ENCODE measurements at regions not wholly inside any gene's neighbourhood (a gene's known extent, or its start where the extent isn't known, plus 50 kb on each side); places are given as distances from the start of the nearest gene placed in this dataset.
"Not testable (repeated sequence)": the region's sequence is repeated elsewhere in the genome, so short reads cannot be mapped to it uniquely, and the experiment has no call there.

DNA sequence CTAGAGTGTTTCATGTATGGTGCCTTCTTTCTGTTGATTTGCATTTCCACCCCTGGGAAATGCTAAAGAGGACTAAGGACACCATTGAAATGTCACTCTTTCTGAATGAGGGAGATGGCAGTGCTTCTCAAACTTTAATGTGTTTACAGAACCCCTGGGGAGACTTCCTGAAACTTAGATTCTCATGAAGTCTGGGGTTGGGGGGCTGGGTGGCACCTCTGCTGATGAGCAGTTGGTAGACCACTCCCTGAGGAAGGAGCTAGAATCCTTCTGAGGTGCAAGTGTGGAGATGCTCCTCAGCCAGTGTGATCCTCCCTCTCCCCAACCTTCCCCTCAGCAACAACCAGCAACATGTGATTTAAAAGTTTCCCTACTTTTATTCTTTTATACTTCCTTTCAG is 546.8 kb downstream of the LRRC70 start:
- no peak for DNase-seq (ENCODE audit: low read depth, low spot score)

DNA sequence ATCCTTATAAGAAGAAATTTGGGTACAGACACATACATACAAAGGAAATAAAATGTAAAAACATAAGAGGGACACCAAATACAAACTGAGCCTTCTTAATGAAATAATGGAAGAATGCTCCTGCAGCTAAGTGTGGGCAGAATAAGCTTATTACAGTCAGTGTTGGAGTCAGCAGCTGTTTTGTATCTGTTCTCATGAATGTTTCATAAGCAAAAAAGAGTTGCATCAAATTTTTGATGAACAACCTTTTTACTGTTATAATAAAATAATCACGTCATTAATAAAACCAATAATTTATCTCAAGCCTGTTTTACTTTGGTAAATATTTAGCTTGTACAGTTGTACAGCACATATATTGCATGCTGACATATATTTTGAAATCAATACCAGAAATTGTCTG is 545.6 kb downstream of the LRRC70 start:
- DNase-seq (ENCODE audit: low read depth, low spot score) = no peak

DNA sequence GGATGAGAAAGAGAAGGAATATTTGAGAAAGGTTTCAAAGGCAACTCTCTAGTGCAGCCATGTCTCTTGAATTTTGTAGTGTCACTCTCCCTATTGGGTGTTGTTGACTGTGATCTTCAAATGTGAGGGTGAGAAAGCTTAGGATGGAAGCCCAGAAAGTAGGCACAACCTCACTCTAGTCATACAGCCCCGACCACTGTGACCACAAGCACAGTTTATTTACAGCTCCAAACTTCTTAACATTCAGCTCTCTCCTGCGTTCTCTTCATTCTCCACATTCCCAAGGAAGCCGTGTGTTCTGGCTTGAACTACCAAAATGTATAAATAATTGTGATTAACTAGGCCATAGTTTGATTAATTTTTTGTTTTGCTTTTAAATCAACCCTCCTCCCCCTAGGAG is 542.9 kb downstream of the LRRC70 start:
- DNase-seq (ENCODE audit: low read depth, low spot score) = no peak

DNA sequence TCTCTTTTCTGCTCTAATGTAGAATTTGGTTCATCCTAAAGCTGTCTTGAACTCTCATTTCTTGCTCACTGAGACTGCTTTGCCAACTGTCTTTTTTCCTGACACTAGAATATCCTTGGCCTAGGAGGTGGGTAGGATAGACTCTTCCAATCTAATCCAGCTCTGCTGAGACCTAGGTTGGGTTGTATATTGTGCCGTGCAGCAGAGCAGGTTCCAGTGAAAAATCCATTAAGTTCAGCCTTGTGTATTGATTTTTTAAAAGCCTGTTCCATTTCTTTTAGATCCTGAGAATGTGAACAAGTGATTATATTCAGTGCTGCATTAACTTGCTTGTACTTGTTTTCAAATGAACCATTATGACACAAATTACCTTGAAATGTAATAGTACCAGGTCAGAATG is 539.6 kb downstream of the LRRC70 start:
- DNase-seq (ENCODE audit: low read depth, low spot score) = no peak

DNA sequence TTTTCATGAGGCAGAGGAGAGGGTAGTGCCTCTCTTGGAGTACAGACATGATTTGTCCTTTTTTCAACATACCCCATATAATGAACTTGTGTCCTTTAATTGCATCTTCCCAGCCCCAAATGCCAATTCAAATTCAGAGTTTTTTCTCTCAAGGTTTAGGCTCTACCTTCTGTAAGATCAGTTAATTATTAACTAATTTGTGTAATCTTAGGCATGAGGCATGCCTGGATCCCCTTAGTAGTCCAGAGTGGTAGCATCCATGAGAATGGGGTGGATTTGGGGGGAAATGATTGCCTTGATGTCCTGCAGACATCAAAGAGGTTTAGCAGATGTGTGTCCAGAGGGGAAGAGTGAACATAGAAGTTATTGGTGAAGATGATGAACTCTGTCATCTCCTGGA is 533.3 kb downstream of the LRRC70 start:
- DNase-seq (ENCODE audit: low read depth, low spot score) = no peak

DNA sequence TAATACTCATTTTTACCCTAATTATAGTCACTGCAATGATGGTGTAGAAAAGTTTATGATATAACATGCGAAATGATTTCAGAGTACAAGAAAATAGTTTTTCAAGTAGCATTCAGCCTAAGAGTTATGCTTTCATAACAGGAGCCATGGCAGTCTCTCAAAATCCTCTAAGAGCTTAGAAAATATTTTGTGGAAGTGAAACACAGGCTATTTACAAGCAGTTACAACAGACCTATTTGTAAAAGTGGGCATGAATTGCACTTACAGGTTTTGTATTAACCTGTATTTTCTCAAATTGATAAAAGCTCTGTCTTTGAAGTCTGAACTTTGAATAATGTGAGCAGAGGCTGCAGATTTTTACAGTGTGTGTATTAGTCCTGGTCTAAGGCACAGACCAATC is 523.3 kb downstream of the LRRC70 start:
- no peak for DNase-seq (ENCODE audit: low read depth, low spot score)

DNA sequence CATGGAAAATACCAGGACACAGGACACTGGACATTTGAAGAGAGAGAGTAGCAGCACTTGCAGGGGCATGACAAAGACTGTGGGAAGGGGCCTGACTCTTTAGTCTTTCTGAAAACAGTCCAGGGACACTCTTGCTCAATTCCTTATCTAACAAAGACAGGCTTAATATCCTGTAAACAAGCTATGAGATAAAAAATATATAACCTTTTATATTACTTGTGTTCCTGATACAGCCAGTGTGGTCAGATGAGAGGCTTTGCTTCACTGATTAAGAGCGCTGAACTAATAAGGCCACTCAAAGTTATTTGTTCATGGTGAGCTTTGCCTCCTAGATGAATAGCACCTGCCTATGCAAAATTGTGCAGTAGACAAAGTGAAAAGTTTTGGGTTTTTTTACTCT is 518.7 kb downstream of the LRRC70 start:
- no peak for DNase-seq (ENCODE audit: low read depth, low spot score)

DNA sequence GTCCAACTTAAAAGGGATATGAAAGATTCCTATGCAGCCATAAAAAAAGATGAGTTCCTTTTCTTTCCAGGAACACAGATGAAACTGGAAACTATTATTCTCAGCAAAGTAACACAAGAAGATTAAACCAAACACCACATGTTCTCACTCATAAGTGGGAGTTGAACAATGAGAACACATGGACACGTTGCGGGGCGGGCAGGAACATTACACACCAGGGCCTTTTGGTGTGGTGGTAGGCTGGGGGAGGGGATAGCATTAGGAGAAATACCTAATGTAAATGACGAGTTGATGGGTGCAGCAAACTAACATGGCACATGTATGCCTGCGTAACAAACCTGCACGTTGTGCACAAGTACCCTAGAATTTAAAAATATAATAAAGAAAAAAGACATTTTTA is 516.1 kb downstream of the LRRC70 start:
- DNase-seq (ENCODE audit: low read depth, low spot score) = no peak

DNA sequence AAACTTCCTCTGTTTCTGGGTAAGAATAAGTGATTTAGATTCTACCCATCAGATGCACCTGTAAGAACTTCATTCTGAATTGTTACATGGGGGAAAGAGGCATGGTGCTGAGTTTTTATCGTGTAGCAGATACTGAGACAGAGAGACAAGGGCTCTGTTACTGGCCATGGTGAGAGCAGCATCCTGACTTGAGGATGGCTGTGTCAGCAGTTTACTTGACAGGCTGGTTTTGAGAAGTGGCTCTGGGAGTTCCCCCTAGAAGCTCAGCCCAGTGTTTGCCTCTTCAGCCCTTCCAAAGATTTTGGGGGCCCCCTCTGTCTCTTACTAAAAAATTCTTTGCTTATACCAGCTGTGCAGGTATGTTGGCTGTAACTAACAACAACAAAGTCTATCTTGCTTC is 510.5 kb downstream of the LRRC70 start:
- no peak for DNase-seq (ENCODE audit: low read depth, low spot score)

DNA sequence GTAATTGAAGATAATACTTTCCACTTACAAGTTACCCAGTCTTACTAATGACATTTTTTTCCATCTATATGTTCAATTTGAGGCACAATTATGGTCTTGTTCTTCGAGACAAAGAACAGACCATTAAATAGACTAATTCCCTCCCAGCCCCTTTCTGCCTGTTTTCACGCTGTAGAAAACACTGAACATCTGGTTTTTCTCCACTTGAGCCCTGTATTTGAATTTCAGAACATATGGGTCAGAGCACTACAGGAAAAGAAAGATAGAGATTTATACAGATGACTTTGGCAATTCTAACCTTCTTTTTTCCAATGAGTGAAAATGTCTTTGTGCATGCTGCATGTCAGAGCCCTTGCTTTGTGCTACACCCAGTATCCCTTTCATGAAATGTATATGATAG is 506.9 kb downstream of the LRRC70 start:
- no peak for DNase-seq (ENCODE audit: low read depth, low spot score)

DNA sequence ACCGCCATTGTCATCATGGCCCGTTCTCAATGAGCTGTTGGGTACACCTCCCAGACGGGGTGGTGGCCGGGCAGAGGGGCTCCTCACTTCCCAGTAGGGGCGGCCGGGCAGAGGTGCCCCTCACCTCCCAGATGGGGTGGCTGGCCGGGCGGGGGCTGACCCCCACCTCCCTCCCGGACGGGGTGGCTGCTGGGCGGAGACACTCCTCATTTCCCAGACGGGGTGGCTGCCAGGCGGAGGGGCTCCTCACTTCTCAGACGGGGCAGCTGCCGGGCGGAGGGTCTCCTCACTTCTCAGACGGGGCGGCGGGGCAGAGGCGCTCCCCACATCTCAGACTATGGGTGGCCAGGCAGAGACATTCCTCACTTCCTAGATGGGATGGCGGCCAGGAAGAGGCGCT is 505.1 kb downstream of the LRRC70 start:
- DNase-seq (ENCODE audit: low read depth, low spot score) = not testable (repeated sequence)

DNA sequence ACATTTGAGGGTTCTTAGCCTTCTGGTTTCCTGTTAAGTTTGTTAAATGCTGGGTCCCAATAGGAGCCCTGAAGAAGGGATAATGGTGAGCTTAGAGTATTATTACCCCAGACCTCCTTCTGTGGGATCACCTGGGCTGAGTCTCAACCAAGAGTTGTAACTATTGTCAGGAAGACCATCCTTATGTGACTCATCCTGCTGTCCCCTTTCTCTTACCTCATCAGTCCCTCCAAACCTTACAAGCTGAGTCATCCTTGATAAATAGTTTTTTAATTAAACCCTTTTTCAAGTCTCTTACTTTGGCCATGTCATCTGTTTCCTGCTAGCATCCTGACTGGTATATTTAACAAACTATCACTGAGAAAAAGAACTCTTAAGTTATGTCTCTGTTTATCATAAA is 502.8 kb downstream of the LRRC70 start:
- no peak for DNase-seq (ENCODE audit: low read depth, low spot score)

DNA sequence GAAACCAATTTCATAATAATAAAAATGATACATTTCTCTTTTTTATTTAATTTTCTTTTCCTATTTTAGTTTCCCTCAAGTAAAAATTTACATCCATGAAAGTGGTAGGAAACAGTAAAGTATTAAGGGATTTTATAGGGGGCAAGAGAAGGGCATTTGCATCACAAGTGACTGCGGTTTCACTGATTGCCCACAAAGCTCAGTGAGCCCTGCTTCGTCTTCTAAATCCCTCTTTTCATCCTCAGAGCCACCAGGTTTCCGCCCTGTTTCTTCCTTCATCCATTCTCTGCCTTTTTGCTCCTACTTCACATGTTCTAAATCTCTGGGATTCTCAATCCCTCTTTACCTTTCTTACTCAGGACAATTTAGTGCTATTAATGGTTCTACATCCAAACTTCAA is 491.4 kb downstream of the LRRC70 start:
- DNase-seq (ENCODE audit: low read depth, low spot score) = no peak

DNA sequence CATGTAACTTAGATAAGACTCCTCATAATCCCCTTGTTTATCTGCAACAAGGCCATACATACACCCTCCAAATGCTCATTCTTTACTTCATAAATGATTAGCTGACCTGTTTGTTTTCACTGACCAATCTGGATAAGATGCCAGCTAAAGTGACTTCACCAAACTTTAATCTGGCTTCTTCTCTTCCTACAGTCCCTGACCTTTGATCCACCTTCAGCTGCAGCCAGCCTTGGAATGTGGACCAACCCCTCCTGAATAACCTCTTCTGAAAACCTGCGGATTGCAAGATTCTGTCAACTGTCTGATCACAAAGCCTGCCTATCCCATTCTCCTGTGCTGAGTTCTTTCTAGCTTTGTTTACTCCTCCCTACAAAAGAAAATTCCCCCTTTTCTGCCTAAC is 476.8 kb downstream of the LRRC70 start:
- DNase-seq (ENCODE audit: low read depth, low spot score) = no peak

DNA sequence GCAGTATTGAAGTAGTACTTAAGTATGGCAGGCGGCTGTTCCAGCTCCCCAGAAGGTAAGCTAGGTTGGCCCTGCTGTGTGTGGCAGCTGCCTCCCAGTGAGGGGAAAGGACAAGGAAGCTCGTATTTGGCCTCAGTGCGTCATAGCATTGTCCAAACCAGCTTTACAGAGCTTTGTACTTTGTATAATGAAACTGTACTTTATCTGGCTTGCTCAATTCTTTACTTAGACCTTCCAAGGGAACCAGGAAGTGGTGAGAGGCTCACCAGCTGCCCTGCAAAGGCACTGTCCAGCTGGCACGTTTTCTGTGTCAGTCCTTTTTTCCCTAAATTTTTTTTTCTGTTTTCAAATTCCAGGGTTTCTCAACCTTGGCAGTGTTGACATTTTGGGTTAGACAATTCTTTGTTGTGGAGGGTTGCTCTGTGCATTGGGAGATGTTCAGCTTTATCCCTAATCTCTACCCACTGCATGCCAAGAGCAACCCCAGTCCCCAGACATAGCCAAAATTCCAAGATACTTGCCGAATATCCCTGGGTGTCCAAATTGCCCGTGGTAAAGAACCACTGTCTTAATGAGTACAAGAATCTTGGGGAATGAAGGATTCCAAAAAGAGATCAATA is 474.5 kb downstream of the LRRC70 start:
- no peak for DNase-seq (ENCODE audit: low read depth, low spot score)

DNA sequence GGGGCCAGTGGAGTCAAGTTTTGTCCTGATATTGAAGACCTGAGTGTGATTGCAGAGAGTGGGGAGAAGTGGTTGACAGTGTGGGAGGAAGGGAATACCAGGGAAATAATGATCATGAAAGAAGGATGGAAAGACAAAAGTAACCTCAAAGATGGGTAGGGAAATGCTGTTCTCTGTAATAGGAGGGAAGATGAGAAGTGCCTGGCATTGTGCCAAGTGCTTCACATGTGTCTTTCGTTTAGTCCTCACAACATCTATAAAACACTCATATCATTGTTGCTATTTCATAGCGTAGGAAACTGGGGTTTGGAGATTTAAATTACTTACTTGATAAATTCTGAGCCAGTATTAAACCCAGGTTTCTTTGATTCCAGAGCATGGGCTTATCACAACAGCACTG is 472.3 kb downstream of the LRRC70 start:
- DNase-seq (ENCODE audit: low read depth, low spot score) = no peak

DNA sequence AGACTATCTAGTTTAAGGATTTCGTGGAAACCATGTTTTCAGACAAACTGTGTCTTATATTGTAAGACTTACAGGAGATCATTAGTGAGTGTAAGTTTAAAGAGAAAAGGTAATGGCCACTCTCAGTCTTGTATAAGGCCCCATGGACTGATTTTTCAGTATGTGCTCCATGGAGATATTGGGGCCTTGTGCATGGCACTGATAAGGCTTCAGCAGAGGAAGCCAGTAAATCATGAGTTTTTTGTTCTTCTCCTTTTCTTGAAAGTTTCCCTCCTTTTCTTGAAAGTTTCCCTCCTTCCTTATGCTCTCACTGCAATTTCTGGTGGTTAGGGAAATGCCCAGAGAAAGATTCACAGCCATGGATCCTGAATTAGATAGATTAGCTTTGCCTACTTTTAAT is 471.3 kb downstream of the LRRC70 start:
- DNase-seq (ENCODE audit: low read depth, low spot score) = no peak

DNA sequence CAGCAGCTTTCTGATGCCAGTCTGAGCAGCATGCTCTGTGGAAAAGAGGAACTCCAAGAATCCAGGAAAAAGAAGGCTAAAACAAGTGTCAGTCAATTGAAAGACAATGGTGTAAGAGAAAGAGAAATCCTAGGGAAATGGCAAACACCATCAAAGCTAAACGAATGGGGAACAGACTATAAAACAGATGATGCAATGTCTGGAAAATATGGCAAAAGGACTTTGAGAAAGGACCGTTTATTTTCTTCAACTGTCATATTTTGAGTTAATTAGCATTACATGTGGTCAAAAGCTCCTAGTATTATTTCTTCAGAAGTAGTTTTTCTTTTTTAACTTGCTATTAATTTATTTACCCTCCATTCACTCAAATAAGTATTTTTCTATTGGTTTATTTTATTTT is 465.2 kb downstream of the LRRC70 start:
- no peak for DNase-seq (ENCODE audit: low read depth, low spot score)

DNA sequence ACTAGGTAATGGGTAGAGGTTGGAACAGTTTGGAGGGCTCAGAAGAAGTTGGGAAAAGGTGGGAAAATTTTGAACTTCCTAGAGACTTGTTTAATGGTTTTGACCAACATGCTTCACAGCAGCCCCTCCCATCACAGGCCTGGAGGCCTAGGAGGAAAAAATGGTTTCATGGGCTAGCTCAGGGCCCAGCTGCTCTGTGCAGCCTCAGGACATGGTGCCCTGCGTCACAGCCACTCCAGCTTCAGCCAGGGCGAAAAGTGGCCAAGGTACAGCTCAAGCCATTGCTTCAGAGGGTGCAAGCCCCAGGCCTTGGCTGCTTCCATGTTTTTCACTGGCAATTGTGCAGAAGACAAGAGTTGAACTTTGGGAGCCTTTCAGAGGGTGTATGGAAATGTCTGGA is 453.7 kb downstream of the LRRC70 start:
- DNase-seq (ENCODE audit: low read depth, low spot score) = no peak

DNA sequence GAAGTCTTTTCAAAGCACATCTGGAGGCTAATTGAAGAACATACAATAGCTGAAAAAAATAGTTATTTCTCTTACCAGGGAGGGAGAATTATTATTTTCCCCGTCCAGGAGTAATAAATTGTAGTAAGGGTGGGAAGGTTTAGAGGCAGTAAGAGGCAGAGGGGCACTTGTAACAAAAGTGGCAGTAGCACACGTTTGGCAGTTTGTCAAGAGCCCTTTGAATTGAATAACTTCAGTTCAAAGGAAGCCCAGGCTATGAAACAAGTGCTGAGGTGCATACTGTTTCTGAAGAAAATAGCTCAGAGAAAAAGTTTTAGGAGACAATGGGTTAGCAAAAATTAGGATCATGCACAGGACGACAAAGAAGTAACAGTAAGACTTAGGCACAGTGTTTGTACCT is 451.3 kb downstream of the LRRC70 start:
- no peak for DNase-seq (ENCODE audit: low read depth, low spot score)

DNA sequence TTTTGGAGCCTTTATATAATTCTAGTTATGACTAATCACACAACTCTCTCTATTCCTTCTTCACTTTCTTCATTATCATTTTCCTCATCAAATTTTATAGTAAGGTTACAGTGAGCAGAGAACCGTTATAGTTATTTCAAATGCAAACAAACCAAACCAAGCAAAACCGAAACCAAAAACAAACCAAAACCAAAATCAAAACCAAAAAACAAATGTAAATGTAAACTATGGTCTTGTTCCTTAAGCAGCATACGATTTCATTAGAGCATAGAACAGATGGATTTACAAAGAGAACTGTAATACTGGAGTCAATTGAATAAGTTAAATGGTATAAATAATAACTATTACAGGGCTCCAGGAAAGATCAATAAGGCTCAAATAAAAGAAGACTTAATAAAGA is 447.1 kb downstream of the LRRC70 start:
- no peak for DNase-seq (ENCODE audit: low read depth, low spot score)

DNA sequence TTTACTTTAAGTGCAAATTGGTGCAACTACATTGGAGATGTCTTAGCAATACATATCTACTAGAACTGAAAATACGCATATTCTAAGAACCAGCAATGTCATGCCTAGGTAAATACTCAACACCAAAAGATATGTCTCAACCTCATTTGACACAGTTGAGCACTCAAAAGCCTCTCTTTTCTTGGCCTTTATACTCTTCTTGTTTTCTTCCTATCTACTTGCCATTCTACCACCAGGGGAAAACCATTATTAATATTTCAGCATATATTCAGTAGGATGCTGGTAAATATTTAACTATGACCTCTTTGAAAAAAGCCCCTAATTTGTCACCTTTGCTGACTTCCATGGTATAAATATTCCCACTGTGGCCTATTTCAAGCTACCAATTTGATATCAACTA is 443.8 kb downstream of the LRRC70 start:
- DNase-seq (ENCODE audit: low read depth, low spot score) = no peak

DNA sequence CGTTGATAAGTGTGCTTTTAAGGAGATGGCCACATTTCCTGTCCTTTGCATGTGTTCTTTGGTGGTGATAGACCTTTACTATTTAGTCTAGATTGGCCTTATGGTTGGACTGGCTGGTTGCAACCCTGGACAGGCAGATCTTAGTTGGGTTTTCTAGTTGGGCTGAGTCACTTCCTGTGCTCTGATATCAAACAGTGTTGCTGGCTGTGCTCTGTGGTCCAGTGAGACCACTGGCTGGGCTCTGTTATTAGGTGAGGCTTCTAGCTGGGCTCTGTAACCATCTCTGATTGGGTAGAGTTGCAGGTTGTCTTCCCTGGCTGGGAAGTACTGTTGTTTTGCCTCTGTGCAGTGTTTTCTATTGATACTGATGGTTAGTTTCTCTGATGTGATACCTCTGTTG is 432.5 kb downstream of the LRRC70 start:
- no peak for DNase-seq (ENCODE audit: low read depth, low spot score)

DNA sequence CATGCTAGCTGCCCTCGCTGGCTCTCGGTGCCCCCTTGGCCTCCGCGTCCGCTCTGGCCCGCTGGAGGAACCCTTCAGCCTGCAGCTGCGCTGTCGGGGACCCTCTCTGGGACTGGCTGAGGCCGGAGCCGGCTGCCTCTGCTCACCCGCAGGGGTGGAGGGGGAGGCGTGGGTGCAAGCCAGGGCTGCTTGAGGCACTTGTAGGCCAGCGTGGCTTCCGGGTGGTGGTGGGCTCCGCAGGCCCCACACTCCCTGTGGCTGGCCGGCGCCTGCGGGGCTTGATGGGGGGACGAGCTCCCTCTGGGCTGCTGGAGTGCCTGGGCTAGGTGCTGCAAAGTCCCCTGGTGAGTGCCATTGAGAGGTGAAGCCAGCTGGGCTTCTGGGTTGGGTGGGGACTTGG is 429.6 kb downstream of the LRRC70 start:
- no peak for DNase-seq (ENCODE audit: low read depth, low spot score)

All from pulmonary artery endothelial cell (primary cell).